Tibial nerve (tissue), 4 donors: ENCODE measurements at regions not wholly inside any gene's neighbourhood (a gene's known extent, or its start where the extent isn't known, plus 50 kb on each side); places are given as distances from the start of the nearest gene placed in this dataset.

Experiments
- DNase-seq, 2 donors: peaks; one replicate each; pipeline ENCODE4 v3.0.0-alpha.2; 2019; ENCODE audit warnings: low spot score in 2 of 2
- H3K27ac ChIP-seq, 4 donors: fragments of 200-600 bp; sonication (generic) in 3 of 4; one replicate each; pipeline ENCODE4 v1.5.1; 2017 to 2019; ENCODE audit warnings: mild to moderate bottlenecking in 1 of 4
- H3K27me3 ChIP-seq, 2 donors: fragments of 200-600 bp; sonication (generic) in 1 of 2; one replicate each; pipeline versions ENCODE4 v1.5.1 to v1.6.0; 2017 to 2019
- H3K36me3 ChIP-seq, 3 donors: fragments of 200-600 bp; sonication (generic); one replicate each; pipeline ENCODE4 v1.5.1; 2018 to 2019
- H3K4me1 ChIP-seq, 4 donors: fragments of 200-600 bp; sonication (generic) in 3 of 4; one replicate each; pipeline ENCODE4 v1.5.1; 2017 to 2019
- H3K4me3 ChIP-seq, 4 donors: fragments of 200-600 bp; sonication (generic) in 3 of 4; one replicate each; pipeline ENCODE4 v1.5.1; 2017 to 2019; ENCODE audit warnings: mild to moderate bottlenecking in 1 of 4, moderate library complexity in 1 of 4
- H3K9me3 ChIP-seq, 4 donors: fragments of 200-600 bp; sonication (generic) in 3 of 4; one replicate each; pipeline ENCODE4 v1.5.1; 2017 to 2019
- EP300 ChIP-seq, 2 donors: sonication (generic); formaldehyde crosslinking; IDR thresholded peaks; one replicate each; pipeline ENCODE4 v1.6.1; 2017; ENCODE audit warnings: antibody characterized with exemption in 2 of 2, mild to moderate bottlenecking in 1 of 2
- POLR2A ChIP-seq, 2 donors: fragments of 450-650 bp; IDR thresholded peaks; one replicate each; pipeline ENCODE4 v1.6.1; 2017; ENCODE audit warnings: antibody characterized with exemption in 2 of 2, mild to moderate bottlenecking in 2 of 2, moderate library complexity in 2 of 2
- WGBS, 2 donors: methylation state at CpG; one replicate each; pipeline ENCODE4 v1.1.5; 2018; 5-methylcytosine and 5-hydroxymethylcytosine counted together
- TF ChIP-seq, protein P1 (sequence below), 5 experiments: fragments of 200-600 bp in 3 of 5; fragments of 450-650 bp in 2 of 5; sonication (generic) in 3 of 5; IDR thresholded peaks; one replicate each; pipeline ENCODE4 v1.5.1; 2016 to 2019; ENCODE audit warnings: antibody characterized with exemption in 5 of 5, mild to moderate bottlenecking in 3 of 5, moderate library complexity in 2 of 5

DNA sequence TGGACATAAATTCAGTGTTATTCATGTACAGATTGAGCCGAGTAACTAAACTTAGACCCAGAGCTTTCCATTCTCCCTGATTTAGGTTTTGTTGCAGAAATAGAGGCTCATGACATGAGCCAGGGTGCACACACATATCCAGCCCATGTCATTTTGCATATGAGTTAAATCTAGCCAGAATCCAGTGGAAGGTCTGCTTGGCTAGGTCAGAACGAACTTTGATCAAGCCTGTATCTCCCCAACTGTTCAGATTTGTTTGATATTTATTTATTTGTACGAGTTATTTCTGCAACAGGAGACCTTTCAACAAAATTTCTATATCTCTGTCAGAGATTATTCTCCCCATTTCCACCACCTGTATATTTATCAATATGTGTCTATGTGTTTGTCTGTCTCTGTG is 247.5 kb upstream of the THBS1 start:
- Histone ChIP-seq H3K27ac (peak overlapping the region in 1 of 4 donors; percentile 50), H3K36me3 (no peaks in the 10 kb centered on the region), H3K4me1 (peaks cover 0 to 16% (median 4%) of the 10 kb centered on the region in 4 donors), H3K27me3 (no peaks in the 10 kb centered on the region), H3K4me3 (no peak overlapping the region), H3K9me3 (no peaks in the 10 kb centered on the region)
- TF ChIP-seq EP300 (IDR thresholded peaks at IDR 0.05): no peak
- no peak for TF ChIP-seq POLR2A (IDR thresholded peaks at IDR 0.05)
- TF ChIP-seq, protein P1, sequence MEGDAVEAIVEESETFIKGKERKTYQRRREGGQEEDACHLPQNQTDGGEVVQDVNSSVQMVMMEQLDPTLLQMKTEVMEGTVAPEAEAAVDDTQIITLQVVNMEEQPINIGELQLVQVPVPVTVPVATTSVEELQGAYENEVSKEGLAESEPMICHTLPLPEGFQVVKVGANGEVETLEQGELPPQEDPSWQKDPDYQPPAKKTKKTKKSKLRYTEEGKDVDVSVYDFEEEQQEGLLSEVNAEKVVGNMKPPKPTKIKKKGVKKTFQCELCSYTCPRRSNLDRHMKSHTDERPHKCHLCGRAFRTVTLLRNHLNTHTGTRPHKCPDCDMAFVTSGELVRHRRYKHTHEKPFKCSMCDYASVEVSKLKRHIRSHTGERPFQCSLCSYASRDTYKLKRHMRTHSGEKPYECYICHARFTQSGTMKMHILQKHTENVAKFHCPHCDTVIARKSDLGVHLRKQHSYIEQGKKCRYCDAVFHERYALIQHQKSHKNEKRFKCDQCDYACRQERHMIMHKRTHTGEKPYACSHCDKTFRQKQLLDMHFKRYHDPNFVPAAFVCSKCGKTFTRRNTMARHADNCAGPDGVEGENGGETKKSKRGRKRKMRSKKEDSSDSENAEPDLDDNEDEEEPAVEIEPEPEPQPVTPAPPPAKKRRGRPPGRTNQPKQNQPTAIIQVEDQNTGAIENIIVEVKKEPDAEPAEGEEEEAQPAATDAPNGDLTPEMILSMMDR (IDR thresholded peaks at IDR 0.05): no peak
- WGBS, 2 donors: 77 to 79% methylated on average over 3 of the region's 3 CpGs
- DNase-seq: no peak

DNA sequence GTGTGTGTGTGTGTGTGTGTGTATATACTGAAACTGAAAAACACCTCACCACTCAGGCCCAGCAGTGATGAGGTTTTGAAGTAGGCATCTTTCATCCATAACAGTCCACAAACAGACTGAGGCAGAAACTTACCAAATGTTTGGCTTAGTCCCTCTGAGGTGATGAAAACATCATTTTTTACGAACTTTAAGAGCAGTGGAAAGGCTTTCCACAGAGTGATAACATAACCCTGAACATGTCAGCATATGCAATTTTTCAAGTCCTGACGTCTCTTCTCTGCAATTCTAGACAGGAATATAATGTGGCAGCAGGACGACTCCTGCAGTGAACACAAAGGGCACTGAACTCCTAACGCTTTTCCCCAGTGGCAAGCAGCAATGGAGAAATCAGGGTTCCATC is 247.0 kb upstream of the THBS1 start:
- H3K36me3 ChIP-seq: no peaks in the 10 kb centered on the region
- H3K27me3 ChIP-seq: no peaks in the 10 kb centered on the region
- no peak for DNase-seq
- no peak overlapping the region for H3K4me3 ChIP-seq
- 71 to 80% methylated on average over 4 of the region's 4 CpGs for WGBS, 2 donors
- no peak for TF ChIP-seq POLR2A (IDR thresholded peaks at IDR 0.05)
- TF ChIP-seq, protein P1 (IDR thresholded peaks at IDR 0.05): no peak
- no peak for TF ChIP-seq EP300 (IDR thresholded peaks at IDR 0.05)
- peaks cover 0 to 16% (median 4%) of the 10 kb centered on the region in 4 donors for H3K4me1 ChIP-seq
- H3K9me3 ChIP-seq: no peaks in the 10 kb centered on the region
- no peak overlapping the region for H3K27ac ChIP-seq

DNA sequence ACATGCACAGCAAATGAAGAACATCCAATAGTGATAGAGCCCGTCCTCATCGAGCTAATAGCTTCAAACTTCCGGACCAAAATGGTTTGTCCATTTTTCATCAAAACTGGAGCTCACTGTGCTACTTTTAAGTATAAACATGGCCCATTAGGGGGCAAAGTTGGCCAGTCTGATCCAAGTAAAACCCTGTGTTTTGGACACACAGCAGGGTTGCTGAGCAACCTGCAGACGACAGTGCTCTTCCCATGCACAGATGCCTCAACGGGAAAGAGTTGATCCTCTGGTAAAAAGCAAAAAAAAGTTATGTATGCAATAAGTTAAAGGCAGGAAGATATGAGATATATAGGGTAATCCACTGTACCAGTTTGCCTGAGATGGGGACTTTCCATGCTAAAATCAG is 244.0 kb upstream of the THBS1 start:
- H3K4me1 ChIP-seq: peaks cover 0 to 13% (median 3%) of the 10 kb centered on the region in 4 donors
- H3K27ac ChIP-seq: no peak overlapping the region
- WGBS, 2 donors: 75 to 79% methylated on average over 5 of the region's 5 CpGs
- H3K4me3 ChIP-seq: no peak overlapping the region
- H3K9me3 ChIP-seq: peaks cover 0 to 2% (median 0%) of the 10 kb centered on the region in 4 donors
- DNase-seq: no peak
- no peaks in the 10 kb centered on the region for H3K36me3 ChIP-seq
- TF ChIP-seq, protein P1 (IDR thresholded peaks at IDR 0.05): no peak
- no peak for TF ChIP-seq EP300 (IDR thresholded peaks at IDR 0.05)
- TF ChIP-seq POLR2A (IDR thresholded peaks at IDR 0.05): no peak
- H3K27me3 ChIP-seq: no peaks in the 10 kb centered on the region

DNA sequence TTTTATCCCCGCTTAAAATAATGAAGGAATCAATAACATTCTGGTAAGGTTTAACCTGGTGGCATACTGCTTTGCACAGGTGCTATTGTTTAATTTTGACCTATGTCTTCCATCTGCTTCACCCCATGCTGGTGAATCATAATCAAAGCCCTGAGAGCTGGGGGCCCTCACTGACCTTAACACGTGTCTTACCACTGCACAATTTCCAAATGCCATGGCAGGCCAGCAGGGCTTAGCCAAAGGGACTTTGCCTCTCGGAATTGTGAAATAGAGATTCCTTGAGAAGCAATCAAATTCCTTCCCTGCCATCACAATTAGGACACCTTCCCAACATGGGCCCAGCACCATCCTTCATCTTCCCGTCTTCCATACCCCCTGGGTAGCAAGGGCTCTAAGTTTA is 242.6 kb upstream of the THBS1 start:
- H3K27ac ChIP-seq: no peak overlapping the region
- no peak for DNase-seq
- no peaks in the 10 kb centered on the region for H3K36me3 ChIP-seq
- TF ChIP-seq, protein P1 (IDR thresholded peaks at IDR 0.05): no peak
- TF ChIP-seq EP300 (IDR thresholded peaks at IDR 0.05) (no peak), POLR2A (IDR thresholded peaks at IDR 0.05) (no peak)
- WGBS, 2 donors: 81 to 96% methylated on average over 4 of the region's 4 CpGs
- H3K4me1 ChIP-seq: peaks cover 0 to under 1% (median 0%) of the 10 kb centered on the region in 4 donors
- H3K4me3 ChIP-seq: no peak overlapping the region
- H3K27me3 ChIP-seq: no peaks in the 10 kb centered on the region
- H3K9me3 ChIP-seq: peaks cover 0 to 14% (median 2%) of the 10 kb centered on the region in 4 donors

DNA sequence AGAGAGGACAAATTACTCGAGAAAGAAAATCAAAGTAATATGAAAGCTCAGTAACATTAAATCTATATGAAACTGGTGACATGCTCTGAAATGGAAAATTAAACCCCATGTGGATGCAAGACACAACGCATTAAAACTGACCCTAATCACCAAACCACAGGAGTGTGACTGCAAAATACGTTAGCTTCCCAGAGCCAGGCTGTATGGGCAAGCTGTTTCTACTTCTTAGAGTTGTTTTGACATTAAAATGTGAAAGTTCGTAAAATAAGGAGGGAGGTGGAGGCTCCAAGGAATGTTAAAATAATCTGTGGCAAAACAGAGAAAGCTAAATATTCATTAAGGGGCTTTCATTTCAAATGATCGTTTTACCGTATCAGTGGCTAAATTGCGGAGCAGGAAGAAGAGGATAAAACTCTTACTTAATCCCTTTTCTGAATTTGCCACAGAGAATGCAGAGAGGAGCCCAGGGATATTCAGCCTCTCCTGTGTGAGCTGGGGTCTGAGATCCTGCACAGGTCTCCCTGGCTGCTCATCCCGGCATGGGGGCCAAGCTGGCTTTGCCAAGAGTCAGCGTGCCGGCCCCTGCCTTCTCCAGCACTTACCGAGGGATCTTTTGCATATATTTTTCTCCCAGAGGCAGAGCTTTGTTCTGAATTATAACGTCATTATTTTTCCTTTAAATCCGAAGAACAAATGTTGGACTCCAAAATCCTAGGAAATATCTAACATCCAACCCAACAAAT is 239.8 kb upstream of the THBS1 start:
- TF ChIP-seq POLR2A (IDR thresholded peaks at IDR 0.05): no peak
- TF ChIP-seq, protein P1 (IDR thresholded peaks at IDR 0.05): no peak
- TF ChIP-seq EP300 (IDR thresholded peaks at IDR 0.05): no peak
- H3K4me3 ChIP-seq: no peak overlapping the region
- H3K27me3 ChIP-seq: no peaks in the 10 kb centered on the region
- DNase-seq: no peak
- H3K27ac ChIP-seq: no peak overlapping the region
- H3K9me3 ChIP-seq: peaks cover 0 to 21% (median 2%) of the 10 kb centered on the region in 4 donors
- no peaks in the 10 kb centered on the region for H3K4me1 ChIP-seq
- 62 to 67% methylated on average over 13 of the region's 13 CpGs for WGBS, 2 donors
- no peaks in the 10 kb centered on the region for H3K36me3 ChIP-seq
